T-helper 17 cell (primary cell): ENCODE measurements at regions not wholly inside any gene's neighbourhood (a gene's known extent, or its start where the extent isn't known, plus 50 kb on each side); places are given as distances from the start of the nearest gene placed in this dataset.

ENCODE experiments used
- ATAC-seq: fragments of 150-1000 bp; cut with Tn5 transposase; 2 replicates; pipeline ENCODE4 v1.10.0; 2021; ENCODE audit warnings: mild to moderate bottlenecking, moderate library complexity
- DNase-seq, 3 donors: peaks; one replicate each; pipeline versions ENCODE4 v3.0.0 to v3.0.0-alpha.2; 2020 to 2021
- H3K9me3 ChIP-seq: one replicate; pipeline ENCODE4 v1.7.0; 2013; ENCODE audit warnings: low read length, mild to moderate bottlenecking; ENCODE audit not compliant: control insufficient read depth, poor library complexity, severe bottlenecking
- H3K27ac Mint-ChIP-seq: one replicate; pipeline ENCODE4 v1.8.0; 2022; ENCODE audit warnings: mild to moderate bottlenecking, moderate library complexity, mixed read lengths
- H3K27me3 Mint-ChIP-seq: one replicate; pipeline ENCODE4 v1.8.0; 2022; ENCODE audit warnings: mixed read lengths
- H3K36me3 Mint-ChIP-seq: one replicate; pipeline ENCODE4 v1.8.0; 2022; ENCODE audit warnings: low read depth, mixed read lengths
- H3K4me1 Mint-ChIP-seq: one replicate; pipeline ENCODE4 v1.8.0; 2022; ENCODE audit warnings: mild to moderate bottlenecking, mixed read lengths
- H3K4me3 Mint-ChIP-seq: one replicate; pipeline ENCODE4 v1.8.0; 2022; ENCODE audit warnings: mild to moderate bottlenecking, moderate library complexity, mixed read lengths

DNA sequence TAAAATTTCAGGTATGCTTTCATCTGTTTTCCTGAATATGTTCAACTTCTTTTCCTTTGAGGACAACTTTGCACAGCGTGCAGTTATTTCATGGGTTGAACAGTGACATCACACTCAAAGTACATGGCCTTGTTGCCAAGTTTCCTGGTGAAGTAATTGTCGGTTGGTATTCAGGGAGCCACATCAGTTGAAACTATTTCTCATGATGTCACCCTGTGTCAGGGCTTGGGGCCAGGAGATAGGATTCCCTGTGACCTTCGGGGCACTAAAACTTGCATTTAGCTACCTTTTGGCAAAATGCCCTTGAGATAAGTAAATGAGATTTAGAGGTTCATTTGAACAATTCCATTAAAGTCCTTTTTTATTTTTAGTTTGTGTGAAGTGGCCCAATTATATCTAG, 383.9 kb downstream of the SH3GL2 start:
- Mint-ChIP-seq H3K4me1 (no peaks in the 10 kb centered on the region), H3K27me3 (no peaks in the 10 kb centered on the region), H3K27ac (no peak overlapping the region), H3K36me3 (no peaks in the 10 kb centered on the region), H3K4me3 (no peak overlapping the region)
- H3K9me3 ChIP-seq, result no peaks in the 10 kb centered on the region
- DNase-seq, result no peak
- ATAC-seq, result no peak

DNA sequence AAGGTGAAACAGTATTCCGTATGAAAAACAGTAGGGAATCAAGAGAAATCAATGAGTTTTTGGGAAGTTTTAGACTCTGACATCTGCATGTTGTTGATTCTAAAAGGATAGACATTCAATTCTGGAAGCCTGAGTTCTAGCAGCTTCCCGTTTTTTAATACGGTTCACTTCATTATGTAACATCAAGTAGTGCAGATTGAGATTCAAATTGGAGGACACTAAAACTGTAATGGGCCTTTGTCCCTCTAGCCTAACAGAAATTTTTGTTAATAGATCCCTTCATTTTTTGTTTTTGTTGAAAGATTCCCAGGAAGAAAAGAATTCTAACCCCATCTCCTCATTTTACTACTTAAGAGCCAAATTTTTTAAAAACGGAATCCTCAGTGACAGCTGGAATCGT, 384.6 kb downstream of the SH3GL2 start:
- no peaks in the 10 kb centered on the region for H3K4me1 Mint-ChIP-seq
- no peaks in the 10 kb centered on the region for H3K9me3 ChIP-seq
- no peaks in the 10 kb centered on the region for H3K36me3 Mint-ChIP-seq
- DNase-seq (no peak), ATAC-seq (no peak)
- no peak overlapping the region for H3K27ac Mint-ChIP-seq
- no peak overlapping the region for H3K4me3 Mint-ChIP-seq
- H3K27me3 Mint-ChIP-seq, result no peaks in the 10 kb centered on the region

DNA sequence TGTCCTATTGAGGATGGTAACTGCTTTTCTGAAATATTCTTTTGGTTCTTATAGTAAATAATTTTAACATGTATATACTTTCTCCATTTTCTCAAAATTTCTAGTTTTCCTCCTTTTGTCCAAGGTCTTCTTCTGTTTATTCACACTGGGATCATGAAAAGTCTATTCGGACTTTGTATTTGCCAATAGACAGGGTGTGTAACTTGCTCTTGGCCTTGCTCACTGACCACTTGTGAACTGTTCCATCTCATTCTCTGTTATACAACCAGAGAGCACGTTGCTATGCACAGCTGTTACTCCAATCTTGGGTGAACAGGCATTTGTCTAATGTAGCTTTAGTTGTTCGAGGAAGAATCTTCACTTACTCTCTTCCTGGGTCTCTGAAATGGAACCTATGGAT, 388.9 kb downstream of the SH3GL2 start:
- H3K4me1 Mint-ChIP-seq, result no peaks in the 10 kb centered on the region
- no peak overlapping the region for H3K27ac Mint-ChIP-seq
- H3K36me3 Mint-ChIP-seq, result no peaks in the 10 kb centered on the region
- no peaks in the 10 kb centered on the region for H3K9me3 ChIP-seq
- no peak for DNase-seq
- no peaks in the 10 kb centered on the region for H3K27me3 Mint-ChIP-seq
- no peak for ATAC-seq
- no peak overlapping the region for H3K4me3 Mint-ChIP-seq

DNA sequence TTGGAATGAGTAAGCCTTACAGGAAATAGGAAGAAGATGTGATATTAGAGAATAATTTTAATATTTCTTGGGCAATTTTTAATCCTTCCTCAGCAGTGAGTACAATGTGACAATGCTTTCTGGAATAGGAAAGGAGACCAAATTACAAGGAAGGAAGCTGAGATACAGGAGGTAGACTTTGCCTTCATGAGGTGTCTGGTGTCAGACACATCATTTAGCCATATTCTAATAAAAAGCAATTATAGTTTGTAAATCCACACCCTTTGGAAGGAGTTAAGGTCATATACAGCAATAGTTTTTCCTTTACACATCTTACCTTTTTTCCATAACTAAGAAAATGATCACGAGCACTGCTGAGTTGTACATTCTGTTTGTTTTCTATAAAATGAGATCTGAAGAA, 390.4 kb downstream of the SH3GL2 start:
- Mint-ChIP-seq H3K36me3 (no peaks in the 10 kb centered on the region), H3K4me3 (no peak overlapping the region), H3K4me1 (no peaks in the 10 kb centered on the region), H3K27ac (no peak overlapping the region), H3K27me3 (no peaks in the 10 kb centered on the region)
- H3K9me3 ChIP-seq, result no peaks in the 10 kb centered on the region
- DNase-seq (no peak), ATAC-seq (no peak)

DNA sequence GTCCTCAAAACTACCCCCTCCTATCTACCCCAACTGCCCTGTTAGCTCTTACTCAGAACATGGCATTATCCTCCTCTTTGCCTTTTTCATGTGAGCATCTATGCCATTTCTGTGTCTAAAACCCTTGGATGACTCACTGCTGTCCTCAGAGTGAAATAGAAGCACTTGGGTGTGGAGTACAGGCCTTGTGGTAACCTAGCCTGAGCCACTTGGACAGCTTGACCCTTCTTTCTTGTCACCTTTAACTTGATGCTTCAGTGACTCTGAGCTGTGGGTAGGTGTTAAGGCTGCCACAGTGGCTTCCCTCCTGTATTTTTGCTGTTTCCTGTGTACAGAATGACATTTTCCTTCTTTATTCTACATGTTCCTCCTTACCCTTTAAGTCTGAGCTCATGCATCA, 391.4 kb downstream of the SH3GL2 start:
- DNase-seq, result no peak
- no peak for ATAC-seq
- H3K9me3 ChIP-seq, result no peaks in the 10 kb centered on the region
- Mint-ChIP-seq H3K27ac (no peak overlapping the region), H3K27me3 (no peaks in the 10 kb centered on the region), H3K36me3 (no peaks in the 10 kb centered on the region), H3K4me1 (no peaks in the 10 kb centered on the region), H3K4me3 (no peak overlapping the region)

DNA sequence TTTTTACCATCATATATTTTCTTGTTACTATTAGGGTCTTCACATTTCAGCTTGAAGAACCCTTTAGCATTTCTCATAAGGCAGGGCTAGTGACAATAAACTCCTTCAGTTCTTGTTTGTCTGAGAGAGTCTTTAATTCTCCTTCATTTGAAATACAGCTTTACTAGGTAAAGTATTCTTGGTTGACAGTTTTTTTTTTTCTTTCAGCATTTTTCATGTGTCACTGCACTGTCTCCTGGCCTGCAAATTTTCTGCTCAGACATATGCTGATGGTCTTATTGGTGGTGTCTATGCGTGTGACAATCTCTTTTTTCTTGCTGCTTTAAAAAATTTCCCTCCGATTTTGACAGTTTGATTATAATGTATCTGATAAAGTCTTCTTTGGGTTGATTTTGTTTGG, 399.9 kb downstream of the SH3GL2 start:
- Mint-ChIP-seq H3K27me3 (no peaks in the 10 kb centered on the region), H3K36me3 (no peaks in the 10 kb centered on the region), H3K4me3 (no peak overlapping the region), H3K4me1 (no peaks in the 10 kb centered on the region), H3K27ac (no peak overlapping the region)
- DNase-seq (no peak), ATAC-seq (no peak)
- H3K9me3 ChIP-seq, result no peaks in the 10 kb centered on the region

DNA sequence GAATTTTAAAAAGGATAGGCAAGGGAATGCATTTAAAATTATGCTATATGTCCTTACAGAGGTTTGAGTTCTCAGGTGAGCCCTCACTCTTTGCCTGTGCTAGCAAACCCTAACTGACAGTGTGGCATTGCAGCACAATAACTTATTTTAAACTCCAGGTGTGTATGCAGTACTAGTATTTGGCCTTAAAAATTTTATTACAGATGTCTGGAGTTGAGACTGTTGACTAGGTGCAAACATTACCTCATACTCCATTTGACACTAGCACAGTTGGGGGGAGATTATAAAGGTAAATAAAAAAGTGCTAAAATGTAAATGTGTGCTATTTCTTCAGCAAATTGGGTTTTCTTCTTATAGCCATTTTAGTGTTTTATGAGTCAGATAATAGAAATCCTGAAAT, 407.7 kb downstream of the SH3GL2 start:
- no peaks in the 10 kb centered on the region for H3K27me3 Mint-ChIP-seq
- H3K4me1 Mint-ChIP-seq, result no peaks in the 10 kb centered on the region
- H3K27ac Mint-ChIP-seq, result no peak overlapping the region
- no peak overlapping the region for H3K4me3 Mint-ChIP-seq
- DNase-seq, result no peak
- no peaks in the 10 kb centered on the region for H3K36me3 Mint-ChIP-seq
- ATAC-seq, result no peak
- H3K9me3 ChIP-seq, result no peaks in the 10 kb centered on the region

DNA sequence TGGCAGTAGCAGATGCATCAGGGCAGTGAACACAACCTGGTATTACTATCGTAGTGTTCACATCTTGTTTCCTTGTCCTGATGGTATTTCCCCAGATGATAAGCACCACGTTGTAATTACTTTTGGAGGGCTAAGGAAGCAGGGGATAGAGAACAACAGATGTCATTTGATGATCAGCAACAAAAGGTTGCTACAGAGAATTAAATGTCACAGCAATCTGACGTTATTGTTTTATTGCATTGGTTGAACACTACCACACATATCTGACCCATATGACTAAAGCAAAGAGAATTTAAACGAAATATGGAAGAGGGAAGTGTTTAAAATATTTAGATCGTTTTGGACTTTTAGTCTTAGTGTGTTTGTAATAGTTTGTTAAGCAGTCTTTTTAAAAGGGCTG, 408.3 kb downstream of the SH3GL2 start:
- ATAC-seq (no peak), DNase-seq (no peak)
- no peak overlapping the region for H3K27ac Mint-ChIP-seq
- H3K4me3 Mint-ChIP-seq, result no peak overlapping the region
- no peaks in the 10 kb centered on the region for H3K36me3 Mint-ChIP-seq
- no peaks in the 10 kb centered on the region for H3K27me3 Mint-ChIP-seq
- H3K9me3 ChIP-seq, result no peaks in the 10 kb centered on the region
- no peaks in the 10 kb centered on the region for H3K4me1 Mint-ChIP-seq

DNA sequence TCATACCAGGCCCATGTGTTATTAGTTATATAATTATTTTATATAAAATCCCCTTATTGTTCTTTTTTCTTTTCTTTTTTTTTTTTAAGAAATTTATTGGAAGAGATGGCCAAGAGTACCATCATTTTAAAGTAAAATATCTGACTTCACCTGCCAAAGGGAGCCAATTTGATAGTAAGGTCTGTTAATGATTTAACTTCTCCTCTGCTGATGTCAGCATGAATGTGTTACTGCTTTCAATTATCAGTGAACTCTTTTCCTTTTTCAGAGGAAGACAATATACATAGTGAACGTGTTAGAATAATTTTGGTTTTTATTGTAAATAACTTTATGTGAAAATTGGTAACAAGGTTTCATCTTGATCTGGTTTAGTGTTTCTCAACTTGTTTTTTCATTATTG, 409.6 kb downstream of the SH3GL2 start:
- no peak for DNase-seq
- Mint-ChIP-seq H3K27ac (no peak overlapping the region), H3K4me3 (no peak overlapping the region), H3K27me3 (no peaks in the 10 kb centered on the region), H3K36me3 (no peaks in the 10 kb centered on the region), H3K4me1 (no peaks in the 10 kb centered on the region)
- no peaks in the 10 kb centered on the region for H3K9me3 ChIP-seq
- no peak for ATAC-seq

DNA sequence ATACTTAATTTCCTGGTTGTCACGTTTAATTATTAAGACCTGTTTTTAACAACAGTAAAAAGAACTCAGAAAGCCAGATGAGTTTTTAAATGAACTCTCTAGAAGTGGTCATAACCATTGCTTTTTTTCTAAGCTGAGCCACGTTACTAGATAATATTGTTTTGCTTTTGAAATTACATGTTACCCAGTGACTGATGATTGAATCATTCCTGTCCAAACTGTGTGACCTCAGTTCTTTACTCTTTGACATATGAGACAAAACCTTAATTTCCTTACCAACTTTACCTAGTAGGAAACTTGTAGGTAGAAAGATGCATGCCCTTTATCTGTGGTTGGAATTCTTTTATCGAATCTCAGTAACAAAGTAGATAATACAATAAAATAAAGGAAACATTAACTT, 411.7 kb downstream of the SH3GL2 start:
- ATAC-seq (no peak), DNase-seq (no peak)
- Mint-ChIP-seq H3K36me3 (no peaks in the 10 kb centered on the region), H3K27me3 (no peaks in the 10 kb centered on the region), H3K4me1 (no peaks in the 10 kb centered on the region), H3K27ac (no peak overlapping the region), H3K4me3 (no peak overlapping the region)
- H3K9me3 ChIP-seq, result no peaks in the 10 kb centered on the region

DNA sequence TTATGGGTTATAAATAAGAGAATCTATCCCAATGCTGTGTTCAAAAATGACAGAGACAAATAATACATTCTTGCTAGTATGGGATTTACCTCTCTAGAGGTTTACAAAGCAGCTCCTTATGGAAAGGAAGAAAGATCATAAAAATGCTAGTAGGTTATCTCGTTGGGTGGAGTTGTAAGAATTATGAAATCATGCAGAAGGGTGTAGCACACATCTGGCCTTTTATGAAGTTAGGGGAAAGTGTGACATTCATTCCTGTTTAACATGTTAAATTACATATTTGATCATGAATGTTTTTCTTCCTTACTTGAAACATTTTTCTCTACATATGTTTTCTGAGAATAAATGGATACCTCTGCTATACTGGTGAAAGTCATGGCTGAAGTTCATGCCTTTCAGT, 414.2 kb downstream of the SH3GL2 start:
- Mint-ChIP-seq H3K27ac (no peak overlapping the region), H3K36me3 (no peaks in the 10 kb centered on the region), H3K4me3 (no peak overlapping the region), H3K4me1 (no peaks in the 10 kb centered on the region), H3K27me3 (no peaks in the 10 kb centered on the region)
- no peak for ATAC-seq
- no peak for DNase-seq
- no peaks in the 10 kb centered on the region for H3K9me3 ChIP-seq

DNA sequence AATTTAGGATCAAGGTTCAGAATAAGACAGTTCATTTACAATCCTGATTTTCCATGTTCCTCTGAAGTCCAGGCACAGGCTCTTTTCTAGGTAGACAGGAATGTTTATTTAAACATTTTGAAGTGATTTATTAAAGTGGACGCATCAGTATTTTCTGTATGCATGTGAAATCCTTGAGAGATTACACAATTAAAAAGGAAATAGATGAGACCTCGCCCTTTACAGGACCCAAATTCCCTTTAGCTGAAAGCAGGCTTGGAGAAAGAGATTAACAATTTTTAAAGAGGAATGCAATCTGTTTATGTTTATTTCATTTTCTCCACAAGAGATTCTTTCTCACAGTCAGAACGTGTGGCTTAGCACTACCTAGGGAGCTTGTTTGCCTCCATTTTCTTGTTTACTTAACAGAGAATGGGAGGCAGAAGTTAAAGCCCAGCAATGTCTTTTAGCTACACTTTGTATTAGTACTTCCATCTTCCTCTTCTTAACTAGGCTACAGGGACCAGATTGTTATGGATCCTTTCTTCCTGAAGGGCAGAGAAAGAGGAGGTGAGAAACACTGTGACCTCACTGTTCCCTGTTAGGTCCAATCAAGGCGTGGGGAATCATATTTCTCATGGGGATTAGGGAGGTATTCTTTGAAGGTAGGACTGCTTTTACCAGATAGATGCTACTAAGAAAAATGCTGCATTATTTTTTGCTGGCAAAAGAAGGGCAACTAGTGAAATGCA, 416.0 kb downstream of the SH3GL2 start:
- H3K27ac Mint-ChIP-seq, result no peak overlapping the region
- no peaks in the 10 kb centered on the region for H3K36me3 Mint-ChIP-seq
- ATAC-seq, result no peak
- no peaks in the 10 kb centered on the region for H3K9me3 ChIP-seq
- H3K4me3 Mint-ChIP-seq, result no peak overlapping the region
- H3K27me3 Mint-ChIP-seq, result no peaks in the 10 kb centered on the region
- no peak for DNase-seq
- H3K4me1 Mint-ChIP-seq, result no peaks in the 10 kb centered on the region

DNA sequence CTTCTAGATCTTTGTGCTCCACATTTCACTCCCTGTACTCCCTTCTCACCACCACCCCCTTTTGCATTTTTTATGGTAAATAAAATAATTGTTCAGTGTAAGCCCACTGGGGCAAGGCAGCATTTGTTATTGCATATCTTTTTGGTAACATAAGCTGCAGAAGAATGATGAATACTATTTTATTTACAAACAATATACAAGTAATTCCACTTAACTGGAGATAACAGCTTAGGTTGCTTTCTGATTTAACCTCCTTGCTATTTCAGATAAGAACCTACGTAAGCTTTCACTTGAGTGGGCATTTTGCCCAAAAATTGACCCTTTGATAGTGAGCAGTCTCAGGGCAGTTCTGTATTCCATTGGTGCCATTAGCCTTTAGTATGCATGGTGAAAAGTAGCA, 417.9 kb downstream of the SH3GL2 start:
- DNase-seq, result no peak
- Mint-ChIP-seq H3K4me3 (no peak overlapping the region), H3K27me3 (no peaks in the 10 kb centered on the region), H3K27ac (no peak overlapping the region), H3K4me1 (no peaks in the 10 kb centered on the region), H3K36me3 (no peaks in the 10 kb centered on the region)
- no peak for ATAC-seq
- no peaks in the 10 kb centered on the region for H3K9me3 ChIP-seq

DNA sequence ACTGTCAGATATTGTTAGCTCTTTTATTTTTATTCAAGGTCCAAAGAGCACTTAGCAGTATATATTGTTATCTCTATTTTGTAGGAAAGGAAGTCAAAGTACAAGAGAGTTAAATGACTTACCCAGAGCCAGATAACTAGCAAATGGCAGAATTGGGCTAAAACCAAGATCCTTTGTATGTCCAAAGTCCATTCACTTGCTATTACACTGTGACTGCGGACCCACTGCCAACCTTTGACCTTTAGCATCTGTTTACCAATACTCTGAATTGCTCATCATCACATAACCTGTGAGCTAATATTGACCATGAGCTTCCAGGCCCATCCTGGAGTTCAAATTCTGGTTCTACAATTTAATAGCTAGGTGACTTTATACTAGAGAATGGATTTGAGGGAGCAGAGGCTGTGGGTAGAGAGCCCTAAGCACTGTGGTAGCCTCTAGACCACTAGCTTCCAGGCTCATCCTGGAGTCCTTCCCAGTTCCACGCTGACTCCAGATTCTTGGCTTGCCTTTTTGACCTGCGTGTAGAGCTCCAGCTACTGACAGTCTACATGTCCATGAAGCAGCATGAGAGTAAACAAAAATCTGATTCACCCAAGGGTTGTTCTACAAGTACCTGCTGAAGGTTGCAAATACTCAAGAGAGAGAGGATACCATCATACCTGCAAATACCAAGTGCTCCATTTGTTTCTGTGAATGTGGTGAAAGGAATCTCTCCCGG, 424.0 kb downstream of the SH3GL2 start:
- no peak for DNase-seq
- H3K4me3 Mint-ChIP-seq, result no peak overlapping the region
- no peaks in the 10 kb centered on the region for H3K27me3 Mint-ChIP-seq
- no peak overlapping the region for H3K27ac Mint-ChIP-seq
- no peaks in the 10 kb centered on the region for H3K36me3 Mint-ChIP-seq
- no peaks in the 10 kb centered on the region for H3K4me1 Mint-ChIP-seq
- no peak for ATAC-seq
- H3K9me3 ChIP-seq, result no peaks in the 10 kb centered on the region
